Right lobe of liver (tissue), 6 donors: ENCODE measurements at regions not wholly inside any gene's neighbourhood (a gene's known extent, or its start where the extent isn't known, plus 50 kb on each side); places are given as distances from the start of the nearest gene placed in this dataset.

Source experiments
- ATAC-seq, 4 donors: fragments of 200-7000 bp; cut with Tn5 transposase; one replicate each; pipeline ENCODE4 v1.9.1; 2020; ENCODE audit warnings: mild to moderate bottlenecking in 4 of 4, moderate library complexity in 4 of 4
- DNase-seq, 3 donors: peaks; one replicate each; pipeline ENCODE4 v3.0.0-alpha.2; 2020
- H3K27ac ChIP-seq, 3 donors: fragments of 200-600 bp; one replicate each; pipeline ENCODE4 v1.8.0; 2022
- H3K27me3 ChIP-seq, 2 donors: fragments of 200-600 bp; one replicate each; pipeline ENCODE4 v1.8.0; 2022
- H3K36me3 ChIP-seq, 4 donors: fragments of 200-600 bp; sonication (generic) in 1 of 4; one replicate each; pipeline versions ENCODE4 v1.5.1 to v1.8.0; 2017 to 2022; ENCODE audit warnings: control low read depth in 1 of 4
- H3K4me1 ChIP-seq, 4 donors: fragments of 200-600 bp; sonication (generic) in 1 of 4; one replicate each; pipeline versions ENCODE4 v1.5.1 to v1.8.0; 2017 to 2022; ENCODE audit warnings: control low read depth in 1 of 4
- H3K4me3 ChIP-seq, 3 donors: fragments of 200-600 bp; one replicate each; pipeline ENCODE4 v1.8.0; 2022
- H3K9me3 ChIP-seq, 4 donors: fragments of 200-600 bp; sonication (generic) in 1 of 4; one replicate each; pipeline versions ENCODE4 v1.5.1 to v1.8.0; 2017 to 2022; ENCODE audit warnings: control low read depth in 1 of 4
- CTCF ChIP-seq, 4 donors: fragments of 200-600 bp in 3 of 4; fragments of 450-650 bp in 1 of 4; IDR thresholded peaks; one replicate each; pipeline versions ENCODE4 v1.5.1 to v1.8.0; 2016 to 2022; ENCODE audit warnings: antibody characterized with exemption in 4 of 4, mild to moderate bottlenecking in 2 of 4
- POLR2A ChIP-seq: fragments of 450-650 bp; IDR thresholded peaks from one replicate; pipeline ENCODE4 v1.6.1; 2017; ENCODE audit warnings: antibody characterized with exemption, mild to moderate bottlenecking
- WGBS: methylation state at CpG from one replicate; pipeline ENCODE4 v1.1.6; 2018; ENCODE audit warnings: low coverage, low lambda C conversion rate; ENCODE audit not compliant: insufficient coverage; ENCODE audit errors: missing lambda C conversion rate; 5-methylcytosine and 5-hydroxymethylcytosine counted together
- intact Hi-C, 2 donors: fragments of 100-400 bp; cut with DNase I; formaldehyde crosslinking; loops; one replicate each; pipeline versions ENCODE4 v1.11.2 to v1.14.1; 2022
- donor health status: DM: no; HTN: yes; CAD: no.
- donor health status: DM: no; HTN: no; CAD: no.
- donor health status: DM: no; HTN: no; CAD: no.
- donor health status: DM: no; HTN: yes; CAD: no.
- donor health status: DM: no; HTN: yes; CAD: no.

- no peaks in the 10 kb centered on the region for H3K36me3 ChIP-seq
- TF ChIP-seq POLR2A (no peak), CTCF (IDR thresholded peaks at IDR 0.05) (peak in 3 of 4 donors; percentile 20 to 32 (median 20))
- intact Hi-C loops, result no loop called here
- ATAC-seq, result peak in 3 of 4 donors; percentile 33 to 42 (median 35)
- no peaks in the 10 kb centered on the region for H3K4me1 ChIP-seq
- H3K4me3 ChIP-seq, result no peak overlapping the region
- no peaks in the 10 kb centered on the region for H3K27me3 ChIP-seq
- no peaks in the 10 kb centered on the region for H3K9me3 ChIP-seq
- no peak overlapping the region for H3K27ac ChIP-seq
- DNase-seq, result peak in 2 of 3 donors; percentile 25 to 35
- WGBS, result 40% methylated on average over 8 of the region's 8 CpGs
These were observed 2214.5 kb upstream of the TENM3 start for GRCh38 chr4:180028682-180029081.

DNA sequence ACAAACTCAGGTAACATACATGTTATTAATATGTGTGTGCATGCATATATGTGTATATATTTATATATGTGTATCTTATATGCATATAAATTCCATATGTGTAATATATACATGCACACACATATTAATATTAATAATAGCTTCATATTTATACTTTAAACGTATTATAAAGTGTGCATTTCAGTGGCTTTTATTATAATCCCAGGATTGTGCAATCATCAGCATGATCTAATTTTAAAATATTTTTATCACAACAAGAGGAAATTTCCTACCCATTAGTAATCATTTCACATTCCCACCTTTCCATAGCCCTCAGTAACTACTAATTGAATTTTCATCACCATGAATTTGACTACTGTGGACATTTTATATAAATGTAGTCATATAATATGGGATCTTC is 2211.9 kb upstream of the TENM3 start:
- Histone ChIP-seq H3K27me3 (no peaks in the 10 kb centered on the region), H3K4me3 (no peak overlapping the region), H3K27ac (no peak overlapping the region), H3K9me3 (no peaks in the 10 kb centered on the region), H3K4me1 (no peaks in the 10 kb centered on the region), H3K36me3 (no peaks in the 10 kb centered on the region)
- no peak for ATAC-seq
- intact Hi-C loops, result no loop called here
- TF ChIP-seq CTCF (IDR thresholded peaks at IDR 0.05) (no peak), POLR2A (no peak)
- no peak for DNase-seq
- WGBS, result 45% methylated on average over 1 of the region's 1 CpG

DNA sequence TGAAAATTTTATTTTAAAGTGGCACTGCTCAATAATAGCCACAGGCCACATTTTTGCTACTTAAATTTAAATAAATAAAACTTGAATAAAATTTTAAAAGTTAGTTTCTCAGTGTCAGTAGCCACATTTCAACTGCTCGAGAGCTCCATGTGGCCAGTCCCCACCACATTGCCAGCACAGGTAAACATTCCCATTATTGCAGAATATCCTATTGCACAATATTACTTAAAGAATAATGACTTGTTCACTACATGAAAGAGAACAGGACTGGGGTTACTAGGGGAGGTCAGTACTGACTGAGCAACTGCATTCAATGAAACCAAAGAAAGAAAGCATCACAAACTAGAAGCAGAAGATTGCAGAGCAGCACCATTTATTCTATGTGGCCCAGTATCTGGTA is 2201.6 kb upstream of the TENM3 start:
- 33% methylated on average over 1 of the region's 1 CpG for WGBS

GRCh38 chr4:180052629-180053028 is 2190.6 kb upstream of the TENM3 start:
- ATAC-seq, result no peak
- Histone ChIP-seq H3K9me3 (no peaks in the 10 kb centered on the region), H3K4me1 (peaks cover 0 to under 1% (median 0%) of the 10 kb centered on the region in 4 donors), H3K36me3 (no peaks in the 10 kb centered on the region), H3K27me3 (no peaks in the 10 kb centered on the region), H3K27ac (no peak overlapping the region), H3K4me3 (no peak overlapping the region)
- no peak for DNase-seq
- WGBS, result 48% methylated on average over 7 of the region's 7 CpGs
- TF ChIP-seq CTCF (IDR thresholded peaks at IDR 0.05), result no peak
- TF ChIP-seq POLR2A, result no peak
- intact Hi-C loops, result no loop called here

More for the DNA sequence above, 2201.6 kb upstream of the TENM3 start:
- no peak overlapping the region for H3K4me3 ChIP-seq
- H3K9me3 ChIP-seq, result no peaks in the 10 kb centered on the region
- intact Hi-C loops, result no loop called here
- no peaks in the 10 kb centered on the region for H3K36me3 ChIP-seq
- H3K4me1 ChIP-seq, result no peaks in the 10 kb centered on the region
- no peak overlapping the region for H3K27ac ChIP-seq
- DNase-seq, result no peak
- TF ChIP-seq CTCF (IDR thresholded peaks at IDR 0.05), result no peak
- no peak for TF ChIP-seq POLR2A
- no peak for ATAC-seq
- no peaks in the 10 kb centered on the region for H3K27me3 ChIP-seq

- Histone ChIP-seq H3K9me3 (no peaks in the 10 kb centered on the region), H3K4me3 (no peak overlapping the region), H3K4me1 (peaks cover 0 to 9% (median 0%) of the 10 kb centered on the region in 4 donors), H3K27me3 (no peaks in the 10 kb centered on the region), H3K27ac (no peak overlapping the region), H3K36me3 (no peaks in the 10 kb centered on the region)
- TF ChIP-seq POLR2A (no peak), CTCF (IDR thresholded peaks at IDR 0.05) (no peak)
- no peak for ATAC-seq
- no peak for DNase-seq
- WGBS, result 45% methylated on average over 4 of the region's 4 CpGs
- intact Hi-C loops, result no loop called here
These were observed 2188.9 kb upstream of the TENM3 start for GRCh38 chr4:180054291-180054690.
